C4-2B (cell line): ENCODE measurements at regions not wholly inside any gene's neighbourhood (a gene's known extent, or its start where the extent isn't known, plus 50 kb on each side); places are given as distances from the start of the nearest gene placed in this dataset.

Experiments used
- H3K27ac ChIP-seq: fragments of 450-650 bp; 2 replicates; pipeline ENCODE4 v1.5.1; 2017
- CTCF ChIP-seq: fragments of 450-650 bp; conservative IDR thresholded peaks from 2 replicates; pipeline ENCODE4 v1.5.1; 2017; ENCODE audit warnings: mild to moderate bottlenecking
- ZFX ChIP-seq: fragments of 450-650 bp; IDR thresholded peaks from 2 replicates; pipeline ENCODE4 v1.6.1; 2017

- no peak overlapping the region for H3K27ac ChIP-seq
- no peak for TF ChIP-seq CTCF
- no peak for TF ChIP-seq ZFX
Measured at GRCh38 chr18:55856679-55857078, 268.7 kb upstream of the TCF4 start.

- H3K27ac ChIP-seq: no peak overlapping the region
- TF ChIP-seq CTCF: no peak
- no peak for TF ChIP-seq ZFX
Measured at GRCh38 chr18:55856229-55856628, 268.2 kb upstream of the TCF4 start.

GRCh38 chr18:55853268-55853667 is 265.3 kb upstream of the TCF4 start:
- TF ChIP-seq ZFX: no peak
- TF ChIP-seq CTCF: no peak
- H3K27ac ChIP-seq: no peak overlapping the region

- no peak for TF ChIP-seq CTCF
- no peak for TF ChIP-seq ZFX
- H3K27ac ChIP-seq: no peak overlapping the region
Measured at GRCh38 chr18:55850904-55851303, 262.9 kb upstream of the TCF4 start.

- TF ChIP-seq CTCF: no peak
- H3K27ac ChIP-seq: no peak overlapping the region
Measured at GRCh38 chr18:55849391-55849790, 261.4 kb upstream of the TCF4 start.

GRCh38 chr18:55847960-55848359 is 260.0 kb upstream of the TCF4 start:
- no peak overlapping the region for H3K27ac ChIP-seq
- TF ChIP-seq ZFX (no peak), CTCF (no peak)

- no peak overlapping the region for H3K27ac ChIP-seq
- TF ChIP-seq CTCF (no peak), ZFX (no peak)
Measured at GRCh38 chr18:55845221-55845620, 257.2 kb upstream of the TCF4 start.
